ENCODE measurements at regions not wholly inside any gene's neighbourhood (a gene's known extent, or its start where the extent isn't known, plus 50 kb on each side); places are given as distances from the start of the nearest gene placed in this dataset.

DNA sequence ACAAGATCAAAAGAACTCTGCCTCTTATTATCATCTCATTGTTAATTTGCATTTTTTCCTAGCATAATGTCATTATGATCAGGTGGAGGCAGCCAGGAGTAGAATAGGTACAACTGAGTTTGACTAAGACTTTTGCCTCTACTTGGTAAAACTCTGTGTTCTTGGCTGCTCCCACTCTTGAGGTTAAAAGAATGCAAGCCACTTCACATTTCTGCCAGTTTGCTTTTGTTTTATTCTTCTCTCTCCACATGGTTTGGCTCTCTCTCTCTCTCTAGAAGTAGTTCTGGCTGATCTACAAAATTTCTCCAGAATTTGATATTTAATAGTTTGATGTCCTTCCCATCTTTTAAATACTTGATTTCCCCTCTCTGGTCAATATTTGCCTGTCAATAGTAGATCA is 170.7 kb upstream of the E2F7 start:
- TF ChIP-seq CTCF (IDR thresholded peaks at IDR 0.05; ENCODE audit: poor library complexity), result no peak
- TF ChIP-seq EZH2 (IDR thresholded peaks at IDR 0.05; ENCODE audit: borderline replicate concordance), result no peak
- no peak for TF ChIP-seq EZH2phosphoT487 (IDR thresholded peaks at IDR 0.05; ENCODE audit: low read depth, severe bottlenecking, unreplicated experiment)
